Myocyte (in vitro differentiated cells): ENCODE measurements at regions not wholly inside any gene's neighbourhood (a gene's known extent, or its start where the extent isn't known, plus 50 kb on each side); places are given as distances from the start of the nearest gene placed in this dataset.
"Not testable (repeated sequence)": the region's sequence is repeated elsewhere in the genome, so short reads cannot be mapped to it uniquely, and the experiment has no call there.

ENCODE experiments used
- DNase-seq: peaks from one replicate; pipeline ENCODE4 v3.0.0-alpha.2; 2012; ENCODE audit warnings: low read depth

GRCh38 chr2:91839904-91840868, 3031.0 kb upstream of the TEKT4 start:
- no peak for DNase-seq

DNA sequence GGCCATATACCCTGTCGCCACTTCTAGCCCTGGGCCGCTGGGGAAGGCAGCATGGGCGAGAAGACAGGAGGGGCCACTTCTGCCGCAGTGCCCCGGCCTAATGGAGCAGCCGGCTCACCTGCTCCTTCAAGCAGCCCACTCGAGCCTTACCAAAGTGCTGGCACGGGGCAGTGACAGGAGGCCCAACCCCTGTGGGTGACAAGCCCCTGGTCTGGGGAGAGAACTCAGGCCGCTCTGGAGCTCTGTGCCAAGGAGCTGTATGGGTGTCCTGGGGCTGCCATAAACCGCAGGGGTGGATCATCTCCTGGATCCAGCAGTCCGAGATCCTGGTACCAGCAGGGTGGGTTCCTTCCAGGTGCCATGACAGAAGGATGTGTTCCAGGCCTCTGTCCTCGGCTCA, 3029.0 kb upstream of the TEKT4 start:
- DNase-seq, result not testable (repeated sequence)

DNA sequence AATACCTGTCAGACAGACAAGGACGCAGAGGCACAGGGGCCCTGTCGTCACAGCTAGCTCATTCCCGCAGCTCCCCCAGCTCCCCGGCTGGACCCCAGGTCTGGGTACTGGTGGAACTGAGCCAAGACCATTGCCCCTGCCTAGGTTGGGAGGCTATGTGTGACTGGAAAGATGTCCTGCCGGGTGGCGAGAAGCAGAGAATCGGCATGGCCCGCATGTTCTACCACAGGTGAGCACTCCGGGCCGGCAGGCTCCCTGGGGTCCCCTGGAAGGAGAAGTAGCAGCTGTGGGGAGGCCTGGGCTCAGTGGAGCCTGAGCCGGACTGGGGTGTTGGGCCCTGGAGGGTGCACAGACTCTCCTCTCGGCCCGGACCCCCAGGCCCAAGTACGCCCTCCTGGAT, 3028.3 kb upstream of the TEKT4 start:
- DNase-seq, result not testable (repeated sequence)

GRCh38 chr2:91843723-91844450, 3027.3 kb upstream of the TEKT4 start:
- DNase-seq, result not testable (repeated sequence)

- DNase-seq, result not testable (repeated sequence)
Measured at GRCh38 chr2:91844451-91844825, 3026.8 kb upstream of the TEKT4 start.

DNA sequence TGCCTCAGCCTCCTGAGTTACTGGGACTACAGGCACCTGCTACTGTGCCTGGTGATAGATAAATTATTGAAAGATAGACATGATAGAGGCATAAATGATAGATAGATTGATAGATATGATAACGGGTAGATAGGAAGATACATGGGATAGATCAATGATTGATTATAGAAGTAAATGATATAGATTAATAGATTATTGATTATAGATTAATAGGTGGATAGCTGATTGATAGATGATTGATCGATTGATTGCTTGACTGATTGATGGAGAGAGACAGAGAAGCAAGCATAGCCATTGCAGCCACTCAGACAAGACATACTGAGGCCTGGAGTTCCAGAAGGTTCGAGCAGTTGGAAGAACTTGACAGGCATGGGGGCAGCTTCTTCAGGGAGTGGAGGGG, 3024.8 kb upstream of the TEKT4 start:
- DNase-seq, result not testable (repeated sequence)

GRCh38 chr2:91851689-91852420, 3019.4 kb upstream of the TEKT4 start:
- DNase-seq, result not testable (repeated sequence)

DNA sequence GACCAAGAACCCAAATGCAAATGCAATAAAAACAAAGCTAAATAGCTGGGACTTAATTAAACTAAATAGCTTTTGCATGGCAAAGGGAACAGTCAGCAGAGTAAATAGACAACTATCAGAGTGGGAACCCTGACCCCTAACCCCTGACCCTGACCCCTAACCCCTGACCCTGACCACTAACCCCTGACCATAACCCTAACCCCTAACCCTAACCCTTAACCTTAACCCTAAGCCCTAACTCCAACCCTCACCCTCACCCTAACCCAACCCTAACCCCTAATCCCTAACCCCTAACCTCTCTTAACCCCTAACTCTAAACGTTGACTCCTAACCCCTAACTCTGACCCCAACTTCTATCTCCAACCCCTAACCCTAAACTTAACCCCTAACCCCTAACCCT, 3014.3 kb upstream of the TEKT4 start:
- not testable (repeated sequence) for DNase-seq

- DNase-seq, result not testable (repeated sequence)
Measured at GRCh38 chr2:91857711-91858110, 3013.5 kb upstream of the TEKT4 start.

GRCh38 chr2:91871716-91872115, 2999.5 kb upstream of the TEKT4 start:
- DNase-seq, result not testable (repeated sequence)

- DNase-seq, result not testable (repeated sequence)
Measured at GRCh38 chr2:91873416-91873815, 2997.8 kb upstream of the TEKT4 start.

- not testable (repeated sequence) for DNase-seq
Measured at GRCh38 chr2:91877658-91878210, 2993.5 kb upstream of the TEKT4 start.

- DNase-seq, result not testable (repeated sequence)
Measured at GRCh38 chr2:91895091-91895490, 2976.1 kb upstream of the TEKT4 start.

GRCh38 chr2:91917602-91918001, 2953.6 kb upstream of the TEKT4 start:
- DNase-seq, result not testable (repeated sequence)
